ENCODE measurements at regions not wholly inside any gene's neighbourhood (a gene's known extent, or its start where the extent isn't known, plus 50 kb on each side); places are given as distances from the start of the nearest gene placed in this dataset.

DNA sequence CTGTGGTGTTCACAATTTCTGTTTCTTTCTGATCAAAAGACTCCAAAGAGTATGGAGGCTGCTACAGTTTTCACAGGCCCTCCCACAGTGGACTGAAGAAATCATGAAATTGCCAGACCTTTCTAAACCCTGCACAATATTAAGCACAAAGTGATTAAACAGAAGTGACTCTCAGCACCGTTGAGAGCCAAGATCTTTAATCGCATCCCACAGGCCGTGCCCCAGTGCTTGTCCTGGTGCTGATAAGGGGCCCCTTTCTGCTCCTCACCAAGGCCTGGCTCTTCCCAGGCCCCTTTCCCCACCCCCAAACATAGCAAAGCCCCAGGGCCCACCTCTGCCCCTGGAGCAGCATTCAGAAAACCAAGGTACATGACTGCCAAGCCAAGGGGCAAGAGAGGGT is 57.4 kb upstream of the BMAL1 start:
- DNase-seq (ENCODE audit: low read depth in 2 of 2) = no peak

DNA sequence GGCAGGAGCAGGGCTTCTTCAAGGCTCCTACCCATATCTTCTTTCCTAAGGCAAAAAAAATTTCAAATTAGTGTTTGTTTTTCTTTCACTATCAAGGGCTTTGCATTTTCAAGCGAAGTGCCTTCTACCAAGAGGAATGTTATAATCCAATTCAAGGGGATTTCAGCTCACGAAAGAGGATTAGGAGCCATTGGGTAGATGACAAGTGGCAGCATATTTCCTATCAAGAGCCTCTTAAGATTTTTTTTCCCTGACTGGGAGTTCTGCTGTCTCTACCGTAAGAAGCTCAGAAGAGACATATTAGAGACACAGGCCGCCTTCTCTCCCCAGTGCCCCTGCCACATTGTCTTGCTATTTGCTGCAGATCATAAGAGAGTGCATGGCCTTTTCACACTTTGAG is 55.9 kb upstream of the BMAL1 start:
- no peak for DNase-seq (ENCODE audit: low read depth in 2 of 2)

DNA sequence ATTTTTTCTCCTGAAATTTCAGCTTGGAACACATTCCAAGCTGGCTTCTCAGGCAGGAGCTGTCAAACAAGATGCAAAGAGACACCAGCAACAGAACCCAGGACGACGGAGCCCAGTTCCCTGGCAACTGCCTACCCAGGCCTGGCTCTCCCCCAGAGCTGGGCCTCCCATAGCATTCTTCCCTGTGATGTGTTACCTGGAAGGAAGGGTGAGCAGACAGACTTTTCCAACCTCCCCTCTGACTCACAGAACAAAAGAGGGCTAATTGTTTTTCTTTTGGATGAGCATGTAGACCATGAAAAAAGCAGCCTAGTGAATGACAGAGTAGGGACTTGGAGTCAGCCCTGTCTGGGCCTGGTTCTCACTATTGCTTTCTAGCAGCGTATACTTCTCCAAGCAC is 55.3 kb upstream of the BMAL1 start:
- no peak for DNase-seq (ENCODE audit: low read depth in 2 of 2)

DNA sequence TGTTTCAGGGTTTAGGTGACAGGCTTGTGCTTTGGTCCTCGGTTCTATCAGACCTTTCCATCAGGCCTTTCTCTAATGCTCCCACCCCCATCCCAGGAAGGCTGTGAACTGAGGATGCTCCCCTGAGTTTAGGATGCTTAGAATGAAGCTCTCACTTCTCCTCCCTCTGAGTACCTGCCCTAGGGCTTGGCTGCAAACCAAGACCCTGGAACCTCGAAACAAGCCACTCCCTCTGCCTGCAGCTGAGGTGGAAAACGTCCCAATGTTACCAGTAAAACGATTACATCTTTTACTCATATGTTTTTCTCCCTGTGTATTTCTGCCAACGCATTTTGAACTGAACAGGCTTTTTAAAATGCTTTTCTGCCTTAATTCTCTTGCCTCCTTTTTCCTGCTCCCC is 54.5 kb upstream of the BMAL1 start:
- DNase-seq (ENCODE audit: low read depth in 2 of 2) = no peak

DNA sequence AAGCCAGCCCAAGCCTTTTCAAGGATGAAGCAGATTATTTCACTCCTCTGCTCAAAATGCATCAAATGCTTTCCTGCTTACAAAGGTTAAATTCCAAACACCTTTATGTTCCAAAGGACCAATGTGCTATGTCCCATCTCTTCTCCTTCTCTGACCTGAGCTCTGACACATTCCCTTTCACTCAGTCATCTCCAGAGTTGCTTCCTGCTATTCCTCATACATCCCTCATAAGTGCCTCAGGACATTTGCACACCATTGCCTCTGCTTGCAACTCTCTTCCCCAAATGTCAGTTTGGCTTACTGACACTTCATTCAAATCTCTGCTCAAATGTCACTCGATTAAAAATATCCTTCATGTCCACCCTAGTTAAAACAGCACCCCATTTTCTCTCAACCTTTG is 53.3 kb upstream of the BMAL1 start:
- DNase-seq (ENCODE audit: low read depth in 2 of 2) = no peak

DNA sequence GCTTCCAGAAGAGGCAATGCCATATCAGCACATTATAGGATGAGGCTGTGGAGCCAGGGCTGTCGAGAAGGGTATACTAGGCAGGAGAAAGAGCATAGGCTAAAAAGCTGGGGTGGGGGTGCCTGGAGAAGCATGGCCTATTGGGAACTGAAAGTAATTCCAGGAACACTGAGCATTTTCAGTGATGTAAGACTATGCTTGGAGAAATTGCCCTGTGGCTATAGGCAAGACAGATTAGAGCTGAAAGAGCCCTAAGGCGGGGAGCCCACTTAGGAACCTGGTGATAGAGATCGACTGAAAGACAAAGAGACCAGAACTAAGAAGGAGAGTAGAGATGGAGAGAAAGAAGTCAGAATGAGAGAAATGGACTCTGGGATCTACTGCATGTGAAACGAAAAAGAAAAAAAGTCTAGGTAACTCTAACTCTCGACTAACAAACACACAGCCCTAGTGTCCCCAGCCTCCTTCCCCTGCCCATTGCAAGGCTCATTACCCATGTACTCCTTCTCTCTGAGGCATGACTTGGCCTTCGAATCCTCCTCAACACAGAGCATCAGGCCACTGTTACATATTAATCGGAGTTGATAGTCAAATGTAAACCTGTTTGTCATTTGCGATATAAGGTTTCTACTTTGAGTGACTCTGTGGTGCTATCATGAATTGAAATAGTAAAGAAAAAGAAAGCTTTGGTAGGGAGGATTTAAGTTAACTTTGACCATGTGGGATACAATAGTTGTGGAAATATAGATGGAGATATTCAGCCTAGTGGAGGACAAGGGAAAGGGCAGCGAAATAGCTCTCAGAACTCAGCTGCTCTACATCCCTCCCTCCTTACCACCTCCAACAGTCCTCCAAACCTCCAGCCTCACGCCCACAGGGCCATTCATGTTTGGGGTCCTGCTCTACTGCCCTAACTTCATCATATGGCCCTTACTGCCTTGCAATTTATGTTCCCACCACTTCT is 52.3 kb upstream of the BMAL1 start:
- no peak for DNase-seq (ENCODE audit: low read depth in 2 of 2)

DNA sequence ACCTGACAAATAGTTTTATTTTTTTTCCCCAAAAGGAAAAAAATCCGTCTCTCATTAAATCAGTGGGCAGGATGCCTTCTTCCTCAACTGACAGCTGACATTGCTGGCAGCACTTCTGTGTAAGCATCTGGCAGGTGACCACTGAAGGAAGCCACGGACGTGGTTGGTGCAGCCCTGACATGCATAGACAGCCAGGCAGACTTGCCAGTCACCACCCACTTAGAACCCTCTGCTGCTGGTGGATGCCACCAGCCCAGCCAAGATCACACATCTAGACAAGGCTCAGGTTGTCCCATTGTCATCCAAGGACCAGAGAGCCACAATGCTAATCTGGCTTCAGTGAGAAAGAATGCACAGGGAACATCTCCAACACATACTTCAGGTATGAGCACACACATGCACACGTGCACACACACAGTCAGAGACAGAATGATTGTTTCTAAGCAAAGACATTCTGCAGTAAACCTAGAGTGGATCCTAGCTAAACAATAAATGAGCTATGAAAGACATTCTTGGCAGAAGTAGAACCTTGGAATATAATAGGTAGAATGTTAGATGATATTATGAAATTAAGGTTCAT is 49.8 kb upstream of the BMAL1 start:
- DNase-seq (ENCODE audit: low read depth in 2 of 2) = no peak

Data from activated CD4-positive, alpha-beta T cell treated with anti-CD3 and anti-CD28 coated beads for 24 hours (primary cell).